GM18505 (cell line): ENCODE measurements at regions not wholly inside any gene's neighbourhood (a gene's known extent, or its start where the extent isn't known, plus 50 kb on each side); places are given as distances from the start of the nearest gene placed in this dataset.

ENCODE experiments used
- ATAC-seq: cut with Tn5 transposase; IDR thresholded peaks from one replicate; pipeline ENCODE4 v1.9.1; 2021; ENCODE audit not compliant: unreplicated experiment
- POLR2A ChIP-seq: IDR thresholded peaks from 4 replicates; pipeline ENCODE4 v1.6.1; 2011; ENCODE audit warnings: borderline replicate concordance; ENCODE audit not compliant: insufficient read depth, insufficient read length; ENCODE audit errors: extremely low read depth

- no peak for ATAC-seq
- no peak for TF ChIP-seq POLR2A
Measured at GRCh38 chr11:19350160-19350559, 109.4 kb upstream of the E2F8 start.

GRCh38 chr11:19349340-19350025 is 108.7 kb upstream of the E2F8 start:
- TF ChIP-seq POLR2A: no peak
- no peak for ATAC-seq

- no peak for TF ChIP-seq POLR2A
- no peak for ATAC-seq
Measured at GRCh38 chr11:19347911-19348310, 107.2 kb upstream of the E2F8 start.

GRCh38 chr11:19345848-19346681 is 105.3 kb upstream of the E2F8 start:
- ATAC-seq: peak; percentile 41
- no peak for TF ChIP-seq POLR2A

GRCh38 chr11:19345519-19345847 is 104.7 kb upstream of the E2F8 start:
- no peak for TF ChIP-seq POLR2A
- peak; percentile 38 for ATAC-seq

- TF ChIP-seq POLR2A: no peak
- peak; percentile 46 for ATAC-seq
Measured at GRCh38 chr11:19344661-19345518, 104.1 kb upstream of the E2F8 start.

- TF ChIP-seq POLR2A: no peak
- no peak for ATAC-seq
Measured at GRCh38 chr11:19342036-19342435, 101.3 kb upstream of the E2F8 start.

- ATAC-seq: no peak
- TF ChIP-seq POLR2A: no peak
Measured at GRCh38 chr11:19338375-19338774, 97.6 kb upstream of the E2F8 start.

GRCh38 chr11:19337779-19338178 is 97.0 kb upstream of the E2F8 start:
- TF ChIP-seq POLR2A: no peak
- no peak for ATAC-seq

GRCh38 chr11:19336331-19336730 is 95.6 kb upstream of the E2F8 start:
- ATAC-seq: no peak
- TF ChIP-seq POLR2A: no peak

- TF ChIP-seq POLR2A: no peak
Measured at GRCh38 chr11:19332476-19332875, 91.7 kb upstream of the E2F8 start.

GRCh38 chr11:19330416-19330815 is 89.7 kb upstream of the E2F8 start:
- no peak for TF ChIP-seq POLR2A
- no peak for ATAC-seq

More at GRCh38 chr11:19332476-19332875, 91.7 kb upstream of the E2F8 start:
- ATAC-seq: peak; percentile 76

GRCh38 chr11:19329970-19330369 is 89.2 kb upstream of the E2F8 start:
- no peak for TF ChIP-seq POLR2A
- no peak for ATAC-seq

- no peak for ATAC-seq
Measured at GRCh38 chr11:19328586-19329311, 88.0 kb upstream of the E2F8 start.

More at GRCh38 chr11:19328586-19329311, 88.0 kb upstream of the E2F8 start:
- TF ChIP-seq POLR2A: no peak
